ENCODE measurements at regions not wholly inside any gene's neighbourhood (a gene's known extent, or its start where the extent isn't known, plus 50 kb on each side); places are given as distances from the start of the nearest gene placed in this dataset.

DNA sequence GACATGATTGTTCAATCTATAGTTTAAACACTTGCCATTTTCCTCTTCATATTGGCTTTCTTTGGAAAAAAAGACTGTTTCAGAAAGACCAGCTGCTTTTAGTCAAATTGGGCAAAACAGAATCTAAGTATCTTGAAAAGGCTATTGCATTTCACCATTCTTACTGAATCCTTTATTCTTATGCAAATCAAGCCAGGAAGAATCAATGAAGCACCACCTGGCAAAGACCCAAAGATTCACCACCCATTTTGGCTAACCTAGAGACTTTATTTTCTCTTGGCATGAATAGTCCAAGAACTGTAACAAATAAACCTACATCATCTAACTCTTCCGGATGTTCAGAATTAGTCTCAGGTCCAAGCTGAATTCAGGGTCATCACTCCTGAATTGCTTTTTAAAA lies 71.3 kb upstream of the EYA4 start:
- Histone ChIP-seq H3K9me3 (peaks cover 0 to 17% (median 9%) of the 10 kb centered on the region in 4 donors), H3K4me1 (no peaks in the 10 kb centered on the region), H3K27ac (no peak overlapping the region), H3K36me3 (no peaks in the 10 kb centered on the region), H3K4me3 (no peak overlapping the region), H3K27me3 (no peaks in the 10 kb centered on the region)
- intact Hi-C loops (cut with DNase I; ENCODE audit: low total_unique reads) = no loop called here
- WGBS, 5 donors = 86 to 94% (median 93%) methylated on average over 1 of the region's 1 CpG
- no peak for DNase-seq
- no peak for TF ChIP-seq EP300 (IDR thresholded peaks at IDR 0.05)
- no peak for TF ChIP-seq POLR2A (IDR thresholded peaks at IDR 0.05)
- TF ChIP-seq, protein P1, sequence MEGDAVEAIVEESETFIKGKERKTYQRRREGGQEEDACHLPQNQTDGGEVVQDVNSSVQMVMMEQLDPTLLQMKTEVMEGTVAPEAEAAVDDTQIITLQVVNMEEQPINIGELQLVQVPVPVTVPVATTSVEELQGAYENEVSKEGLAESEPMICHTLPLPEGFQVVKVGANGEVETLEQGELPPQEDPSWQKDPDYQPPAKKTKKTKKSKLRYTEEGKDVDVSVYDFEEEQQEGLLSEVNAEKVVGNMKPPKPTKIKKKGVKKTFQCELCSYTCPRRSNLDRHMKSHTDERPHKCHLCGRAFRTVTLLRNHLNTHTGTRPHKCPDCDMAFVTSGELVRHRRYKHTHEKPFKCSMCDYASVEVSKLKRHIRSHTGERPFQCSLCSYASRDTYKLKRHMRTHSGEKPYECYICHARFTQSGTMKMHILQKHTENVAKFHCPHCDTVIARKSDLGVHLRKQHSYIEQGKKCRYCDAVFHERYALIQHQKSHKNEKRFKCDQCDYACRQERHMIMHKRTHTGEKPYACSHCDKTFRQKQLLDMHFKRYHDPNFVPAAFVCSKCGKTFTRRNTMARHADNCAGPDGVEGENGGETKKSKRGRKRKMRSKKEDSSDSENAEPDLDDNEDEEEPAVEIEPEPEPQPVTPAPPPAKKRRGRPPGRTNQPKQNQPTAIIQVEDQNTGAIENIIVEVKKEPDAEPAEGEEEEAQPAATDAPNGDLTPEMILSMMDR (IDR thresholded peaks at IDR 0.05) = no peak
- TF ChIP-seq POLR2AphosphoS5 (IDR thresholded peaks at IDR 0.05) = no peak

DNA sequence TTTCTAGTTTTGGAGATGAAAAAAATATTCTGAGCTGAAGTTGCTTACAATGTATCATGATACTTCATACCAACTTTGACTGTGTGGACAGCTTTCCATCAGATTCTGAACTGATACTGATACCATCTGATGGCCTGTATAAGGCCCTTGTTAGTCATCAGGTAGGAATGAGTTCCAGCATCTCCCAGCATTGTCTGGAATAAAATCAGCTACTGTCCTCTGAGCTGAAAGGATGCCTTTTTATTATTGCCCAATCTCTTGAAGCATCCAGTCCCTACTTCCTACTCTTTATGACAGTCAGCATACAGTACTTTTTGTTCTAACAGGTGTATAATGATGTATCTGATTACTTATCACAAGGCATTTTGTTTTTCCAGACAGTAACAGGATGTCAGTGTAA lies 70.6 kb upstream of the EYA4 start:
- Histone ChIP-seq H3K36me3 (no peaks in the 10 kb centered on the region), H3K27ac (no peak overlapping the region), H3K27me3 (no peaks in the 10 kb centered on the region), H3K4me3 (no peak overlapping the region), H3K9me3 (peaks cover 0 to 17% (median 9%) of the 10 kb centered on the region in 4 donors), H3K4me1 (no peaks in the 10 kb centered on the region)
- TF ChIP-seq POLR2AphosphoS5 (IDR thresholded peaks at IDR 0.05) (no peak), POLR2A (IDR thresholded peaks at IDR 0.05) (no peak), EP300 (IDR thresholded peaks at IDR 0.05) (no peak)
- TF ChIP-seq, protein P1 (IDR thresholded peaks at IDR 0.05) = no peak
- intact Hi-C loops (cut with DNase I; ENCODE audit: low total_unique reads) = no loop called here
- DNase-seq = no peak

GRCh38 chr6:133171989-133172604 lies 69.1 kb upstream of the EYA4 start:
- DNase-seq = no peak
- TF ChIP-seq EP300 (IDR thresholded peaks at IDR 0.05) = no peak
- Histone ChIP-seq H3K27ac (no peak overlapping the region), H3K4me1 (no peaks in the 10 kb centered on the region), H3K36me3 (no peaks in the 10 kb centered on the region), H3K4me3 (no peak overlapping the region), H3K9me3 (peaks cover 0 to 17% (median 9%) of the 10 kb centered on the region in 4 donors), H3K27me3 (no peaks in the 10 kb centered on the region)
- intact Hi-C loops (cut with DNase I; ENCODE audit: low total_unique reads) = no loop called here
- 56 to 100% (median 91%) methylated on average over 1 to 3 of the region's 3 CpGs for WGBS, 5 donors

GRCh38 chr6:133173276-133173675 lies 67.9 kb upstream of the EYA4 start:
- Histone ChIP-seq H3K36me3 (no peaks in the 10 kb centered on the region), H3K4me3 (no peak overlapping the region), H3K4me1 (no peaks in the 10 kb centered on the region), H3K27ac (no peak overlapping the region), H3K27me3 (no peaks in the 10 kb centered on the region), H3K9me3 (peaks cover 0 to 17% (median 9%) of the 10 kb centered on the region in 4 donors)
- TF ChIP-seq, protein P1 (IDR thresholded peaks at IDR 0.05) = no peak
- no peak for TF ChIP-seq POLR2AphosphoS5 (IDR thresholded peaks at IDR 0.05)
- intact Hi-C loops (cut with DNase I; ENCODE audit: low total_unique reads) = no loop called here
- no peak for DNase-seq
- 72 to 83% (median 80%) methylated on average over 4 of the region's 4 CpGs for WGBS, 5 donors

GRCh38 chr6:133179481-133179880 lies 61.7 kb upstream of the EYA4 start:
- Histone ChIP-seq H3K4me1 (no peaks in the 10 kb centered on the region), H3K36me3 (no peaks in the 10 kb centered on the region), H3K27ac (no peak overlapping the region), H3K27me3 (no peaks in the 10 kb centered on the region), H3K9me3 (no peaks in the 10 kb centered on the region), H3K4me3 (no peak overlapping the region)
- intact Hi-C loops (cut with DNase I; ENCODE audit: low total_unique reads) = no loop called here
- DNase-seq = no peak
- no peak for TF ChIP-seq POLR2A (IDR thresholded peaks at IDR 0.05)
- TF ChIP-seq, protein P1 (IDR thresholded peaks at IDR 0.05) = no peak
- TF ChIP-seq POLR2AphosphoS5 (IDR thresholded peaks at IDR 0.05) = no peak
- TF ChIP-seq EP300 (IDR thresholded peaks at IDR 0.05) = no peak
